WTC11 (cell line): ENCODE measurements at regions not wholly inside any gene's neighbourhood (a gene's known extent, or its start where the extent isn't known, plus 50 kb on each side); places are given as distances from the start of the nearest gene placed in this dataset.

ENCODE experiments used
- ATAC-seq: fragments of 200-7000 bp; cut with Tn5 transposase; 2 replicates; pipeline ENCODE4 v1.10.0; 2021; ENCODE audit warnings: mild to moderate bottlenecking, moderate library complexity
- CTCF ChIA-PET: fragments of 300-600 bp; sonication (Branson Sonifier 250); formaldehyde crosslinking; loops from one replicate; lab custom pipeline; 2021; ENCODE audit warnings: antibody characterized with exemption; lab: Charles Lee
- POLR2A ChIA-PET: fragments of 350-600 bp; sonication (Branson Sonifier 250); formaldehyde crosslinking; loops from one replicate; lab custom pipeline; 2021; ENCODE audit warnings: antibody characterized with exemption; lab: Charles Lee
- DNase-seq: peaks from one replicate; pipeline ENCODE4 v3.0.0; 2021; ENCODE audit warnings: low spot score
- H3K27ac Mint-ChIP-seq: 2 replicates; pipeline ENCODE4 v1.8.0; 2021; ENCODE audit warnings: mixed read lengths
- H3K27me3 Mint-ChIP-seq: 2 replicates; pipeline ENCODE4 v1.8.0; 2021; ENCODE audit warnings: low read depth, mild to moderate bottlenecking, moderate library complexity, mixed read lengths
- H3K36me3 Mint-ChIP-seq: 2 replicates; pipeline ENCODE4 v1.8.0; 2021; ENCODE audit warnings: mixed read lengths
- H3K4me1 Mint-ChIP-seq: 2 replicates; pipeline ENCODE4 v1.8.0; 2022; ENCODE audit warnings: mixed read lengths
- H3K4me3 Mint-ChIP-seq: 2 replicates; pipeline ENCODE4 v1.8.0; 2021; ENCODE audit warnings: mild to moderate bottlenecking, moderate library complexity, mixed read lengths
- H3K9me3 Mint-ChIP-seq: 2 replicates; pipeline ENCODE4 v1.8.0; 2021; ENCODE audit warnings: mixed read lengths
- CBFB ChIP-seq: sonication (generic); formaldehyde crosslinking; IDR thresholded peaks from 2 replicates; pipeline ENCODE4 v1.8.1; 2022; ENCODE audit warnings: mild to moderate bottlenecking, low read depth, missing genetic modification reagents
- ELF4 ChIP-seq: sonication (generic); formaldehyde crosslinking; IDR thresholded peaks from 2 replicates; pipeline ENCODE4 v1.8.1; 2022; ENCODE audit warnings: low read depth, mild to moderate bottlenecking, moderate library complexity, missing genetic modification reagents
- FOXK1 ChIP-seq: sonication (generic); formaldehyde crosslinking; IDR thresholded peaks from 2 replicates; pipeline ENCODE4 v1.8.0; 2022; ENCODE audit warnings: mild to moderate bottlenecking, moderate library complexity, missing genetic modification reagents
- GABPB1 ChIP-seq: sonication (generic); formaldehyde crosslinking; IDR thresholded peaks from 2 replicates; pipeline ENCODE4 v1.8.1; 2023; ENCODE audit warnings: mild to moderate bottlenecking, missing genetic modification reagents
- TEAD4 ChIP-seq: sonication (generic); formaldehyde crosslinking; IDR thresholded peaks from 2 replicates; pipeline ENCODE4 v1.8.0; 2022; ENCODE audit warnings: mild to moderate bottlenecking, missing genetic modification reagents
- ZNF138 ChIP-seq: sonication (generic); formaldehyde crosslinking; conservative IDR thresholded peaks from 2 replicates; pipeline ENCODE4 v1.8.1; 2022; ENCODE audit warnings: mild to moderate bottlenecking, moderate library complexity, missing genetic modification reagents
- ZNF219 ChIP-seq: sonication (generic); formaldehyde crosslinking; IDR thresholded peaks from 2 replicates; pipeline ENCODE4 v1.8.0; 2023; ENCODE audit warnings: missing genetic modification reagents, mild to moderate bottlenecking, borderline replicate concordance
- ZNF232 ChIP-seq: sonication (generic); formaldehyde crosslinking; IDR thresholded peaks from 2 replicates; pipeline ENCODE4 v1.8.0; 2022; ENCODE audit warnings: mild to moderate bottlenecking, missing genetic modification reagents
- TF ChIP-seq, protein P1 (sequence below): fragments of 250-450 bp; sonication (Bioruptor Pico); conservative IDR thresholded peaks from 2 replicates; pipeline ENCODE4 v1.9.0; 2021; ENCODE audit warnings: mild to moderate bottlenecking
- TF ChIP-seq, protein P2 (sequence below): sonication (generic); formaldehyde crosslinking; IDR thresholded peaks from 2 replicates; pipeline ENCODE4 v1.8.1; 2022; ENCODE audit warnings: missing genetic modification reagents, borderline replicate concordance
- TF ChIP-seq, protein P3 (sequence below): sonication (generic); formaldehyde crosslinking; IDR thresholded peaks from 2 replicates; pipeline ENCODE4 v1.8.1; 2022; ENCODE audit warnings: low read depth, missing genetic modification reagents, borderline replicate concordance
- TF ChIP-seq, protein P4 (sequence below): sonication (generic); formaldehyde crosslinking; IDR thresholded peaks from 2 replicates; pipeline ENCODE4 v1.8.1; 2023; ENCODE audit warnings: mild to moderate bottlenecking, missing genetic modification reagents, moderate library complexity
- TF ChIP-seq, protein P5 (sequence below): sonication (generic); formaldehyde crosslinking; conservative IDR thresholded peaks from 2 replicates; pipeline ENCODE4 v1.8.1; 2023; ENCODE audit warnings: mild to moderate bottlenecking, low read depth, missing genetic modification reagents, moderate library complexity
- TF ChIP-seq, protein P6 (sequence below): sonication (generic); formaldehyde crosslinking; IDR thresholded peaks from 2 replicates; pipeline ENCODE4 v1.8.1; 2022; ENCODE audit warnings: low read depth, mild to moderate bottlenecking, moderate library complexity, missing genetic modification reagents, borderline replicate concordance

- TF ChIP-seq, protein P1, sequence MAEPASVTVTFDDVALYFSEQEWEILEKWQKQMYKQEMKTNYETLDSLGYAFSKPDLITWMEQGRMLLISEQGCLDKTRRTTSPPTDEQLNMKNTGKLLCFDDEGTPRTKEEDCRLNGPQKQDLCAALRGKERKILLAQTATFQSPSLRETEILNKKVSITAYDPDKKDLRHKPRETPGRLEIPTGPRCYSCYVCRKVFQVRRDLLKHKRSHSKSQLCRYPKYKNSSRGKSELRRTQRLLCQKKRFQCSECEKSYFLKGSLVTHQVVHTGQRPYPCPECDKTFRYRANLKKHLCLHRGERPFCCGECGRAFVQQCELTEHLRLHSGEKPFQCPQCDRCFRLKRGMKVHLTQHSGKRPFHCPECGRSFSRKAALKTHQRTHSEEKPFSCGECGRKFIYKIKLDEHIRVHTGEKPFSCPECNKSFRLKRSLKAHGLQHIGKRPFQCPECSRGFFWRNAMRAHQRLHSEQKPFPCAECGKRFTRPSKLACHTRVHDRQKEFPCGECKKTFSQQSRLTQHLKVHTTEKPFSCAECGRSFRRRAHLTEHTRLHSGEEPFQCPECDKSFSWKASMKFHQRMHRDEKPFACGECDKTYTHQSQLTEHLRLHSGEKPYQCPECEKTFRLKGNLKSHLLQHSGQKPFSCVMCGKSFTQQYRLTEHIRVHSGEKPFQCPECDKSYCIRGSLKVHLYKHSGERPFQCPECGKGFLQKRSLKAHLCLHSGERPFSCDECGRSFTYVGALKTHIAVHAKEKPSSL (CRISPR knock-in tag), result no peak
- TF ChIP-seq ZNF232 (CRISPR knock-in tag) (no peak), FOXK1 (no peak), ZNF138 (CRISPR knock-in tag) (no peak), CBFB (no peak), ELF4 (no peak), TEAD4 (CRISPR knock-in tag) (no peak), GABPB1 (no peak)
- TF ChIP-seq, protein P2, sequence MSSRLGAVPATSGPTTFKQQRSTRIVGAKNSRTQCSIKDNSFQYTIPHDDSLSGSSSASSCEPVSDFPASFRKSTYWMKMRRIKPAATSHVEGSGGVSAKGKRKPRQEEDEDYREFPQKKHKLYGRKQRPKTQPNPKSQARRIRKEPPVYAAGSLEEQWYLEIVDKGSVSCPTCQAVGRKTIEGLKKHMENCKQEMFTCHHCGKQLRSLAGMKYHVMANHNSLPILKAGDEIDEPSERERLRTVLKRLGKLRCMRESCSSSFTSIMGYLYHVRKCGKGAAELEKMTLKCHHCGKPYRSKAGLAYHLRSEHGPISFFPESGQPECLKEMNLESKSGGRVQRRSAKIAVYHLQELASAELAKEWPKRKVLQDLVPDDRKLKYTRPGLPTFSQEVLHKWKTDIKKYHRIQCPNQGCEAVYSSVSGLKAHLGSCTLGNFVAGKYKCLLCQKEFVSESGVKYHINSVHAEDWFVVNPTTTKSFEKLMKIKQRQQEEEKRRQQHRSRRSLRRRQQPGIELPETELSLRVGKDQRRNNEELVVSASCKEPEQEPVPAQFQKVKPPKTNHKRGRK, result no peak
- TF ChIP-seq, protein P3, sequence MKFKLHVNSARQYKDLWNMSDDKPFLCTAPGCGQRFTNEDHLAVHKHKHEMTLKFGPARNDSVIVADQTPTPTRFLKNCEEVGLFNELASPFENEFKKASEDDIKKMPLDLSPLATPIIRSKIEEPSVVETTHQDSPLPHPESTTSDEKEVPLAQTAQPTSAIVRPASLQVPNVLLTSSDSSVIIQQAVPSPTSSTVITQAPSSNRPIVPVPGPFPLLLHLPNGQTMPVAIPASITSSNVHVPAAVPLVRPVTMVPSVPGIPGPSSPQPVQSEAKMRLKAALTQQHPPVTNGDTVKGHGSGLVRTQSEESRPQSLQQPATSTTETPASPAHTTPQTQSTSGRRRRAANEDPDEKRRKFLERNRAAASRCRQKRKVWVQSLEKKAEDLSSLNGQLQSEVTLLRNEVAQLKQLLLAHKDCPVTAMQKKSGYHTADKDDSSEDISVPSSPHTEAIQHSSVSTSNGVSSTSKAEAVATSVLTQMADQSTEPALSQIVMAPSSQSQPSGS (CRISPR knock-in tag), result no peak
- TF ChIP-seq, protein P4, sequence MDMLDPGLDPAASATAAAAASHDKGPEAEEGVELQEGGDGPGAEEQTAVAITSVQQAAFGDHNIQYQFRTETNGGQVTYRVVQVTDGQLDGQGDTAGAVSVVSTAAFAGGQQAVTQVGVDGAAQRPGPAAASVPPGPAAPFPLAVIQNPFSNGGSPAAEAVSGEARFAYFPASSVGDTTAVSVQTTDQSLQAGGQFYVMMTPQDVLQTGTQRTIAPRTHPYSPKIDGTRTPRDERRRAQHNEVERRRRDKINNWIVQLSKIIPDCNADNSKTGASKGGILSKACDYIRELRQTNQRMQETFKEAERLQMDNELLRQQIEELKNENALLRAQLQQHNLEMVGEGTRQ (CRISPR knock-in tag), result no peak
- TF ChIP-seq, protein P5, sequence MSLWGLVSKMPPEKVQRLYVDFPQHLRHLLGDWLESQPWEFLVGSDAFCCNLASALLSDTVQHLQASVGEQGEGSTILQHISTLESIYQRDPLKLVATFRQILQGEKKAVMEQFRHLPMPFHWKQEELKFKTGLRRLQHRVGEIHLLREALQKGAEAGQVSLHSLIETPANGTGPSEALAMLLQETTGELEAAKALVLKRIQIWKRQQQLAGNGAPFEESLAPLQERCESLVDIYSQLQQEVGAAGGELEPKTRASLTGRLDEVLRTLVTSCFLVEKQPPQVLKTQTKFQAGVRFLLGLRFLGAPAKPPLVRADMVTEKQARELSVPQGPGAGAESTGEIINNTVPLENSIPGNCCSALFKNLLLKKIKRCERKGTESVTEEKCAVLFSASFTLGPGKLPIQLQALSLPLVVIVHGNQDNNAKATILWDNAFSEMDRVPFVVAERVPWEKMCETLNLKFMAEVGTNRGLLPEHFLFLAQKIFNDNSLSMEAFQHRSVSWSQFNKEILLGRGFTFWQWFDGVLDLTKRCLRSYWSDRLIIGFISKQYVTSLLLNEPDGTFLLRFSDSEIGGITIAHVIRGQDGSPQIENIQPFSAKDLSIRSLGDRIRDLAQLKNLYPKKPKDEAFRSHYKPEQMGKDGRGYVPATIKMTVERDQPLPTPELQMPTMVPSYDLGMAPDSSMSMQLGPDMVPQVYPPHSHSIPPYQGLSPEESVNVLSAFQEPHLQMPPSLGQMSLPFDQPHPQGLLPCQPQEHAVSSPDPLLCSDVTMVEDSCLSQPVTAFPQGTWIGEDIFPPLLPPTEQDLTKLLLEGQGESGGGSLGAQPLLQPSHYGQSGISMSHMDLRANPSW, result no peak
Observed at GRCh38 chr12:19044891-19045290, 84.6 kb upstream of the PLEKHA5 start (continued).

- POLR2A ChIA-PET, result no interaction called here
- no peaks in the 10 kb centered on the region; the same call in 1 of the 2 replicates for H3K36me3 Mint-ChIP-seq
- H3K4me3 Mint-ChIP-seq, result no peak overlapping the region
- no peak overlapping the region for H3K27ac Mint-ChIP-seq
- TF ChIP-seq, protein P2, result no peak
- TF ChIP-seq, protein P5, result no peak
- TF ChIP-seq, protein P6, sequence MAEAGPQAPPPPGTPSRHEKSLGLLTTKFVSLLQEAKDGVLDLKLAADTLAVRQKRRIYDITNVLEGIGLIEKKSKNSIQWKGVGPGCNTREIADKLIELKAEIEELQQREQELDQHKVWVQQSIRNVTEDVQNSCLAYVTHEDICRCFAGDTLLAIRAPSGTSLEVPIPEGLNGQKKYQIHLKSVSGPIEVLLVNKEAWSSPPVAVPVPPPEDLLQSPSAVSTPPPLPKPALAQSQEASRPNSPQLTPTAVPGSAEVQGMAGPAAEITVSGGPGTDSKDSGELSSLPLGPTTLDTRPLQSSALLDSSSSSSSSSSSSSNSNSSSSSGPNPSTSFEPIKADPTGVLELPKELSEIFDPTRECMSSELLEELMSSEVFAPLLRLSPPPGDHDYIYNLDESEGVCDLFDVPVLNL, result no peak
- TF ChIP-seq ZNF219 (CRISPR knock-in tag), result no peak
- H3K27me3 Mint-ChIP-seq, result no peaks in the 10 kb centered on the region
- H3K4me1 Mint-ChIP-seq, result peaks cover 7% of the 10 kb centered on the region
- CTCF ChIA-PET, result no interaction called here
- DNase-seq, result no peak
- H3K9me3 Mint-ChIP-seq, result peaks cover 7% of the 10 kb centered on the region
- no peak for ATAC-seq
Observed at GRCh38 chr12:19045426-19045825, 84.1 kb upstream of the PLEKHA5 start.
